DOHH2 (cell line): ENCODE measurements at regions not wholly inside any gene's neighbourhood (a gene's known extent, or its start where the extent isn't known, plus 50 kb on each side); places are given as distances from the start of the nearest gene placed in this dataset.

Experiments used
- EZH2phosphoT487 ChIP-seq: fragments of 200-600 bp; sonication (generic); IDR thresholded peaks from 2 replicates; pipeline ENCODE4 v1.6.1; 2017; ENCODE audit warnings: borderline replicate concordance, mild to moderate bottlenecking, antibody characterized with exemption, low read length, moderate library complexity, mixed read lengths
- TF ChIP-seq, protein P1 (sequence below): fragments of 200-600 bp; sonication (generic); IDR thresholded peaks from one replicate; pipeline ENCODE4 v1.5.1; 2014; ENCODE audit warnings: antibody characterized with exemption, mild to moderate bottlenecking, low read depth, low read length; ENCODE audit not compliant: poor library complexity, severe bottlenecking

- no peak for TF ChIP-seq EZH2phosphoT487
- TF ChIP-seq, protein P1, sequence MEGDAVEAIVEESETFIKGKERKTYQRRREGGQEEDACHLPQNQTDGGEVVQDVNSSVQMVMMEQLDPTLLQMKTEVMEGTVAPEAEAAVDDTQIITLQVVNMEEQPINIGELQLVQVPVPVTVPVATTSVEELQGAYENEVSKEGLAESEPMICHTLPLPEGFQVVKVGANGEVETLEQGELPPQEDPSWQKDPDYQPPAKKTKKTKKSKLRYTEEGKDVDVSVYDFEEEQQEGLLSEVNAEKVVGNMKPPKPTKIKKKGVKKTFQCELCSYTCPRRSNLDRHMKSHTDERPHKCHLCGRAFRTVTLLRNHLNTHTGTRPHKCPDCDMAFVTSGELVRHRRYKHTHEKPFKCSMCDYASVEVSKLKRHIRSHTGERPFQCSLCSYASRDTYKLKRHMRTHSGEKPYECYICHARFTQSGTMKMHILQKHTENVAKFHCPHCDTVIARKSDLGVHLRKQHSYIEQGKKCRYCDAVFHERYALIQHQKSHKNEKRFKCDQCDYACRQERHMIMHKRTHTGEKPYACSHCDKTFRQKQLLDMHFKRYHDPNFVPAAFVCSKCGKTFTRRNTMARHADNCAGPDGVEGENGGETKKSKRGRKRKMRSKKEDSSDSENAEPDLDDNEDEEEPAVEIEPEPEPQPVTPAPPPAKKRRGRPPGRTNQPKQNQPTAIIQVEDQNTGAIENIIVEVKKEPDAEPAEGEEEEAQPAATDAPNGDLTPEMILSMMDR: no peak
These were observed 224.3 kb upstream of the C11orf87 start for GRCh38 chr11:109197656-109198055.
